ENCODE measurements at regions not wholly inside any gene's neighbourhood (a gene's known extent, or its start where the extent isn't known, plus 50 kb on each side); places are given as distances from the start of the nearest gene placed in this dataset.
A peak's percentile ranks its signal among the peaks of the same experiment; 100 is the strongest.

DNA sequence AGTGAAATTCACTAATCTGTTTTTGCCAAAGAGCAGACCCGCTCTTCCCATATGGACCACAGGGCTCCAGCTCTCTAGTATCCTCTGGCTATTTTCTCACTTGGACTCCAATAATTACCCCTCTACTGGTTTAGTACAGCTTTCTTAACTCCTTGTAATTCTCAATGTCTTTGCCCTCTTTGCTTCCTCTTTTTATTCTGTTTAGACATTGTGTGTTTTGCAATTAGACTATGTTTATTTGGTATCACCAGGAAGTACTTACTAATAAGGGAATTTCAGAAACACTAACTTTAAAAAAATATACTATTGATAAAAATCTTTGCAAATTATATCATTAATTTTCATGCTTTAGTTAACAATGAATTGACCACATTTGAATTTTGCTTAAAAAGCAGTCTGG is 111.6 kb upstream of the OBI1 start:
- no peak for DNase-seq

DNA sequence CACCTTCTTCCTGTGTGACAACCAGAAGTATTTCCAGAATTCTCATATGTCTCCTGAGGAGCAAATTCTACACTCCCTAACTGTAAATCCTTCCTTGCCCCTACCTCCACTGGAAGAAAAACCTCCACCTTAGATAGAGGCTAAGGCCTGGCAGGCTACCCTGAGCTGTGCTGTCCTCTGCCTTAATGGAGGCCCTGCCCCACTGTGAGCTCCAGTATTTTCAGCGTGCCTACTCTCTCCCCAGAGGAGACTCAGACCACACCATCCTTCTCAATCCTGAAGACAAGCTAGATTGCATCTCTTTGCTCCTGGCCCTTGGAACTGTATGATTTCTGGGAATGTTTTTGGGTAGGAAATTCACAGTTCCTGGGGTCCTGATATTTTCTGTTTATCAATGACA is 110.0 kb upstream of the OBI1 start:
- no peak for DNase-seq

DNA sequence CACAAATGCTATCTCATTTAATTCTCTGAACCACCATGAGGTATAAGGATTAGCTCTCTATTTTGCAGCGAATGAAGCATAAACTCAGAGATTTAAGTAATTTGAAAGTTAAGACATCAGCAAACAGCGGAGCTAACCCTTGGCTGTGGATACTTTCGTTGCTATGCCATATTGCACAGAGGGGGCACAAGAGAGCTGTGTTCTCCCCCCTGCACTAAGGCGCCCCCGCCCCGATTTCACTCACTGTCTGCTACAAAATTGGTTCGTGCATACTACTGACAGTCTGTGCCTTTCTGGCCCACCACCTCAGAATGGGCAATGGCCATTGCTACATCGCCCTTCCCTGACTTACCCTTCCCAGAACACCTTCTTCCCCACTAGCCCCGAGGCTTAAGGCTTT is 105.7 kb upstream of the OBI1 start:
- no peak for DNase-seq

DNA sequence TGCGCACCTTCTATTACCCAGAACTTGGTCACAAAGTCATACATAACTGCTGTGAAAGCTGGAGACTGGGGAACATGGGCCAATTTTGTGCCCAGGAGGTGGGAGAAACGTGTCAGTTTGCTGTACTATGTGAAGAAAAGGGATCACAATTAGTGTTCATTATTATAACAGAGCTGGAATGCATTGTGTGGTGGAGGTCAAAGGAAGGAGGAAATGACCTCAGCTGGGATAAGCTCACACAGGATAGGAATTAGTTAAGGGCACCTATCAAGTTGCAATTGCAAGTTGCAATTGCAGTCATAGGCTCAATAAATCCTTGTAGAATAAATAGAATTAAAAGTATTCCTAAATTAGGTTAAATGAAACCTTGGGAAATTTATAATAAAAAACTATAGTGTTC is 103.9 kb upstream of the OBI1 start:
- no peak for DNase-seq

DNA sequence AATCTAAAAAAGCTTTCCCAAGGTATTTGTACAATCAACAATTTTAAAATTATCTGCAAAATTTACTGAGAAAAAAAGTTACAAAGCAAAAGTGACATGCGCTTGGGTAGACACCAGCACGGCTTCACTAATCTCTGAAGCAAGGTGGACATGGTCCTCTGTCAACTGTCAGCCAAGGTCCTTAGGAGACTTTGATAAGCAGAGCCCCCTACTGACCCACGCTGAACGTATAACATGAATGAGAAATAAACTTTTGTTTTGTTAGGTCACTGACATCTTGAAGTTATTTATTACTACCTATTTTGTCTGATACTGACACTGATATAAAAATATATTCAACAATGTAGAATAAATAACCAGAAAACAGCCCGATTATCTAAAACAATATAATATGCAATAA is 100.7 kb upstream of the OBI1 start:
- DNase-seq: no peak

DNA sequence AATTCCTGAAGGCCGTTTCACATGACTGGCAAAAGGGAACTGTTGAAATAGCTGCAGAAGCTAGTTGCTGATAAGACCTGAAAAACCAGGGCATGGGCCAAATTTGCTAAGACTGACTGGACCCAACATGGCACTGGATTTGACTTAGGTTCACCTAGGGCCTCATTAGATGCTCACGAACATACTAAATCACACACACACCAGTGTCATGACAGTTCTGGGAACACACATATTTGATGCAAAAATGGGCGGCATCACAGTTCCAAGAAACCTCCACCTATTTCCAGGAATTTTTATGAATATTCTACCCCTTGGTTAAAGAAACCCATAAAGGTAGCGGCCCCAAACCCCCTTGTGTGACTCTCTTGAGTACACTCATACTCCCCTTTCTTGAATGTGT is 99.6 kb upstream of the OBI1 start:
- DNase-seq: no peak

DNA sequence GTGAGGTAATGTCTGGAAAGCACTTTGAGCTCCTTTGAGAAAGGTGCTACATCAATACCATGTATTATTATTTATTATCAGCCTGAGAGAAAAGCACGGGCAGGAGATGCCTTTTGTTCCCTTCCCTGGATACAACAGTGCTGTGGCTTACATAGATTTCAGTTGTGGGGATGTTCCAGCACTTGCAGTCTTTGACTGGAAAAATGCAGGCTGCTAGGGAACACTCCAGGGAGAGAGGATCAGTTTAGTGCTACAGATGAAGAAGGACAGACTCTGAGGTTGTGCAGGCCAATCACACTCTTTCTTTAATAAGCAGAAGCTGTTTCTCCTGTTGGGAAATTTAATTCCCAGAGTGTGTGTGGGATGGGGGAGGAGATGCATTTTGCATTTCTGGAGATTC is 94.5 kb upstream of the OBI1 start:
- DNase-seq: no peak

DNA sequence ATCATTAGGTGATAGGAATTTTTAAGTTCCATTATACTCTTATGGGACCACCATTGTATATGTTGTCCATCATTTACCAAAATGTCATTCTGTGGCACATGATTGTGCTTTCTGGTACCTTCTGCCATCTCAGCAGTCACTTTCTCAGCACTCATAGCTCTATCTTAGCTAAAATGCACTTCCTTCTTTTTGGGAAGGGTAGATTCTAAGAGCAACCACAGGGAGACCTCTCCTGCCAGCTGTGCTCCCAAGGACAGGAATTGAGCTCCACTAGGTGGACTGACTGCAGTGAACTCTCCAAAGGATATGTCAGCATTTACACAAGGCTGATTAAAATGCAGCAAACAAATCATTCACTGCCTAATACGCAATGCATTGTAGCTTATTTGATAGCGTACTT is 91.8 kb upstream of the OBI1 start:
- no peak for DNase-seq

DNA sequence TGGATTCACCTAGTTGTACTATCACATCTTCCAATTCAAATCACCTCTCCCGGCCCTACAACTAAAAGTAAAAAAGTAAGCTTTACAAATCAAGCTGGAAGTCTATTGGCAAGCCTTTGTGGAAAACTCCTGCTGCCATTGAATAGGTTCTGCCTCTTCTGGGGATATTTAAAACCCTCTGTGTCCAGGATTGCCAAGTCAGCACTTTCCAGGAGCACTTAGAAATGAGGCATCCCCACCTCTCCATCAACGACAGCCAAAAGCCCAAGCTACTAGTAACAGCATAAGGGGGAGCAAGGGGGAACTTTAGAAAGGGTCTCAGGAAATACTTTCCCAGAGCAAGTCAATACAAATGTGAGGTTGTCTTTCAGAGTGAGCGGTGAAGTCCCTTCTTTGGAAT is 85.0 kb upstream of the OBI1 start:
- no peak for DNase-seq

DNA sequence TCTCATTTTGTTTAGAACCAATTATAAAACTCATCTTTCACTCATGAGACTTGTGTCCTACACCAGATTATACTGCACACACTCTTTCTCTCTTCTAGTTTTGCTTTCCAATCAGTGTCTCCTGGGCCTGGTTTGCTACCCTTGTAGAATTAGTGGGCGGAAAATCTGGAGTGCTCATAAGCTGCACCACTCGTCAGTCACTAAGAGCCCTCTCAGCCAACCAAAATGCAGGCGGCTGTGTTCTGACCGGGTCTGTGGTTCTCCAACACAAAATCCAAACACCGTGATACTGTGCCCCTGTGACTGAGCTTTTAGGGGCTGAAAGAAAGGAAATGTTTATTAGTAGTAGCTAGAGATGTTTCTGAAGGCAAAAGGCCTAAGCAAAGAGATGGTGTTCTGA is 83.7 kb upstream of the OBI1 start:
- peak; percentile 76 for DNase-seq

DNA sequence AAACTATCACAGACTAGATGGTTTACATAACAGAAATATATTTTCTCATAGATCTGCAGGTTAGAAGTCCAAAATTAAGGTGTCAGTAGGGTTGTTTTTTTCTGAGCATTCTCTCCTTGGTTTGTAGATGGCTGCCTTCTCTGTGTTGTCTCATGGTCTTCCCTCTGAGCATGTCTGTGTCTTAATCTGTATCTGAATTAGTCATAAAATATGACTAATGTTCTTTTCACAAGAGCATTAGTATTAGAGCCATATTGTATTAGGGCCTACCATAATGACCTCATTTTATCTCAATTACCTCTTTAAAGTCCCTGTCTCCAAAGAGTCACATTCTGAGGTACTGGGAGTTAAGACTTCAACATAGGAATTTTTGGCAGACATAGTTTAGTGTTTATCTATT is 77.2 kb upstream of the OBI1 start:
- DNase-seq: no peak

DNA sequence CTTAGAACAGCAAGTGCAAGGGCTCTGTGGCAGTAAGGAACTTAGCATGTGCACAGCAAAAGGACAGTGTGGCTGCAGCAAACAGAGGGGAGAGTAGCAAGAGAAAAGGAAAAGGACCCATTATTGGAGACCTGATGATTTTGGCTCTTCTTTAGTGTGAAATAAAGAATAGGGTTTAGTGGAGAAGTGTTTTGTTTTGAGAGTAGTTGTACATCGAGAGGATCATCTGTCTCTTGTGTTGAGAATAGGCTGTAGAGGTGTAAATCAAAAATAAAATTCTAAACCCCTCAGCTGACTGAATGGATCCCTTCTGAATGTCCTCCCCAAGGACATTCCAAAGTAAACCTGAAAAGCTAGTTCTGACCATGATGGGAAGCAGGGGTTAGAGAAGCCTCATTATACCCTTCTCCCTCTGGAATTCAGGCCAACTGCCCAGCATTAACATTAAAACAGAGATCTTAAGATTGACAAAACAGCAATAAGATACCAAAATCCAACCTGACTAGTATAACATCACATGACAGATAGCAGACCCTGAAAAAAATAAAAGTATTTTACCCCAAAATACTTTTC is 73.6 kb upstream of the OBI1 start:
- no peak for DNase-seq

DNA sequence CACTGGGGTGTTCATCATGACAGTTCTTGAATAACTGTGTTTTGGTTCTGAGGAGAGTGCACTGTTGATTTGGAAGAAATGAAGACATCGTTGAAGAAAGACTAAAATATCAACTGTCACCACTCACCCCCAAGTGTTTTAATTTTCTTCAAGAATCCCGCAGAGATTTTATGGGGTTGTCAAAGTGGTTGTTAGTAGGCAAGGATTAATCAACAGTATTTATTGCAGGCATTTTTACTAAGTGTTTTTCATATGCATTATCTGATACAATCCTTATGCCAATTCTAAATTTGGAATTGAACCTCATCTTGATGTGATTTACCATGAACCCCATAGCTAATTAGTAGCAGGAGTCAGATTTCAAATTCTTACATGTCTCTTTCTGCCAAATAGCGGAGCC is 63.7 kb upstream of the OBI1 start:
- DNase-seq: no peak

DNA sequence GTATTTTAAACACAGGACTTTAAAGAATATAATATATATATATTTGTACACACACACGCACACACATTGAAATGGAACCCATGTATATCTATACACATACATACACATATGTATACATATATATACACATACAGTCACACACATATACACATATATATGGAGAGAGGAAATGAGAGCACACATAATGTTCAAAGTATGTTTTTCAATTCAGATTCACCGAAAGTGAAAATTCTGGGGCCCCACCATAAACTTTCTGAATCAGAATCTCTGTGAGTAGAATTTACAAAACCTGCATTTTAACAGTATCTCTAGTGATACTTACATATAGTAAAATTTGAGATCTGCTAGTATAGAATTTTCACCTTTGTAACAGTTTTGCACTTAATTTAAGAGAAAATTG is 60.4 kb upstream of the OBI1 start:
- no peak for DNase-seq

DNA sequence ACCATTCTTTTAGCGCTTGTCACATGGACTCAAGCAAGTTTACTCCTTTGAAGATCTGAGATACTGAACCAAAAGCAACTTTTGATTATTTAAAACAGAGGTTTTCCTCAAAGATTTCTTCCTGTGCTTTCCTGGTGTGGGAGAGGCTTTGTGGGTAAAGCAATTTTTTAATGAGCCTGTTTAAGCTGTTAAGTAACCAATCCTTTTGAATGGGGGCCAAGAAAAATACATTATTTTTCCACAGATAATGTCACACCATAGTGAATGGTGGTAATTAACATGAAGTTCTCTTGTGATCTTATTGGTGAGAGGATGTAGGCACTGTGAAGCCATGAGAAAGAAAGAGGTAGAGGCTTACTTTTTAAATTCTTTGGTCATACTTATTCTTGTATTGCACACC is 55.8 kb upstream of the OBI1 start:
- no peak for DNase-seq

DNA sequence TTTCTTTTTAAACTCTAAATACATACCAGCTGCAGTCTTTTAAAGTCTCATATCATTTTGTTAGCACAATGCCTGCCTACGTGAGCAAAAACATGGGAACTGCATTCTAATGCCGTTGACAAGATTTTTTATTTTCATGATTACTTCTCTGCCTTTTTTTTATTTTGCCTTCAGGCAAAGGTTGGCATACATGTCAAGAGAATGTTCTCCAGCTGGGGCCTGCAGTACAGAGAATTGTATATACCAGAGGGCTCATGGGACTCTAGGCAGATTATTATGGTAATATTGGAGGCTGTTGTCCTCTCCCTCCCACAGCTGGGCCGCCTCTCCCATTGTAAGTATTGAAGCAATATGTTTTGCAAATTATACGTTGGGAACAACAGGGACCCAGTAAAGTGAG is 53.9 kb upstream of the OBI1 start:
- no peak for DNase-seq

DNA sequence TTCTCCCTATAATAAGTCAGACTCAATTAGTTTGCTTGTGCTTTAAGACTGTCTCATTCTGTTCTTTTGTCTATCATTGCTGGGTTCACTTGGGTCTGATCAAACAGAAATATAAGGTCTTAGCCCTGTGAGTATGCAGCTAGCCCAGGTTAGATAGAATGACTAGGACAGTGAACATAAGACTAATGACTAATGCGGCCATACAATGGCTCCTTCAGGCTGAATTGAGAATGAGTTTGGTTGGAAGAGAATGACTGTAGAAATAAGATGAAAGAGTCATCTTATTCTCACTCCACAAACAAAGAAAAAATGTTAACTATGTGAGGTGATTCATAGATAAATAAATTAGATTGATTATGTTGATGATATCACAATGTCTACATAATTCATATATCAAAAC is 50.1 kb upstream of the OBI1 start:
- no peak for DNase-seq
